22Rv1 (cell line): ENCODE measurements at regions not wholly inside any gene's neighbourhood (a gene's known extent, or its start where the extent isn't known, plus 50 kb on each side); places are given as distances from the start of the nearest gene placed in this dataset.

Experiments used
- H3K27ac ChIP-seq: fragments of 450-650 bp; 2 replicates; pipeline ENCODE4 v1.5.1; 2017
- CTCF ChIP-seq: fragments of 450-650 bp; IDR thresholded peaks from 2 replicates; pipeline ENCODE4 v1.5.1; 2017; ENCODE audit warnings: mild to moderate bottlenecking
- ZFX ChIP-seq: fragments of 450-650 bp; IDR thresholded peaks from 2 replicates; pipeline ENCODE4 v1.6.1; 2017; ENCODE audit warnings: antibody characterized with exemption, borderline replicate concordance

DNA sequence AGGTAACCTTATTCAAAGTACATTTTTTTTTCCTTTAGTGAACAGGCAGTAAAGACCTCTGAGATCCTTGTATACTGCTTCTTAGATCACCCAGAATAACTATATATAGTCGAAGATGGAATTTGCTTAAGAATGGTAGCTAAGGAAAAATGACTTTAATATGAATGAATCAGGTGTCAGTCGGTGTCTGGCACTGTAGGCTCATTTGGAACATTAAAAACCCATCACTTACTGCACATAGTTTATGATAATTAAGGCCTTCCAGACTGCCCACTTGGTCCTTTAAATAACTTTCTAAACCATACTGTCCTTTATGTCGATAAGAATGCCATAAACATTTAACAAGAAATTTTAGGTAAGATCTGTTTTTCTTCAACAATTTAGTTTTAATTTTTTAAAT, 981.8 kb downstream of the ROBO2 start:
- no peak for TF ChIP-seq ZFX
- TF ChIP-seq CTCF = no peak
- peak overlapping the region; percentile 78 for H3K27ac ChIP-seq

DNA sequence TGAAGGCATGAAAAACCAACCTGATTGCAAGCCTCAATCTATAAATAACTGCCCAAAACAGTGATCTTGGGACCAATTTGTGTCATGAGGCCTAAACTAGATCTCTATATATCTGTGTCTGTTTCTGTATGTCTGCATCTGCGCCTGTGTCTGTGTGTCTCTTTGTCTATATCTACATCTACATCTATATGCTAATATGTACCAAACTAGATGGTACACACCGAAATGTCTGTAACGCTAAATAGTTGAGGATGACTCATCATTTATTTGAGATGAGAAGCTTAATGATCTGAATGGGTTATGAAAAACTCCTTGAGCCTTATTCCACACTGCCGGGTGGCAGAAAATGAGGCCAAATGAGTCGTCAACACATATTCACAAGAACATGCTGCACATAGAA, 982.3 kb downstream of the ROBO2 start:
- H3K27ac ChIP-seq = peak overlapping the region; percentile 78
- no peak for TF ChIP-seq CTCF
- TF ChIP-seq ZFX = no peak

GRCh38 chr3:78023257-78023656, 983.4 kb downstream of the ROBO2 start:
- TF ChIP-seq ZFX (no peak), CTCF (no peak)
- H3K27ac ChIP-seq = peak overlapping the region; percentile 78

DNA sequence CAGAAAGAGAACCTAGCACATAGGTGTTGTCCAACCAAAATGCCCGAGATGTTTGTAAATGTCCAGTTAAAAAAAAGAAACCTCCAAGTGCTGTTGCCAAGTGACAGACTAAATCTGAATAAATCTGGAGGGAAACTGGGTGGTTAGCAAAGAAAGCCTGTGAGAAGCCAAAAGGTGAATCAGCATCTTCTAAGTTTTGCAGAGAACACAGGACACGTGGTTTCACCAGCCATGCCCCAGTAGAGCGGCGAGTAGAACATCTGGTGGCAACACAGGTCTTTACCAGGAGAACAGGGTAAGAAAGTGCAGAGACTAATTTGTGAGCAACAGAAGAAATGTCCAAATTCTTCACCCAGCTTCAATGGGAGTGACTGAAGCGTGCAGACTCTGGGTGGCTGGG, 986.0 kb downstream of the ROBO2 start:
- TF ChIP-seq ZFX (no peak), CTCF (no peak)
- no peak overlapping the region for H3K27ac ChIP-seq

- TF ChIP-seq ZFX = no peak
- TF ChIP-seq CTCF = no peak
- H3K27ac ChIP-seq = no peak overlapping the region
These were observed 986.5 kb downstream of the ROBO2 start for GRCh38 chr3:78026318-78026828.

DNA sequence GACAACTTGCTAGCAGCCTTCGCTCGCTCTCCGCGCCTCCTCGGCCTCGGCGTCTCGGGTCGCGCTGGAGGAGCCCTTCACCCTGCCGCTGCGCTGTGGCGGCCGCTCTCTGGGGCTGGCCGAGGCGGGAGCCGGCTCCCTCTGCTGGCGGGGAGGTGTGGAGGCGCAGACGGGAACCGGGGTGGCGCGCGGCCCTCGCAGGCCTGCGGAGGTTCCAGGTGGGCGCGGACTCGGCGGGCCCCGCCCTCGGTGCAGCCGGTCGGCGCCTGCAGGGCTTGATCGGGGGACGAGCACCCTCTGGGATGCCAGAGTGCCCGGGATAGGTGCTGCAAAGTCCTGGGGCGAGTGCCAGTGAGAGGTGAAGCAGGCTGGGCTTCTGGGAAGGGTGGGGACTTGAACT, 989.9 kb downstream of the ROBO2 start:
- TF ChIP-seq ZFX (no peak), CTCF (0 out of 2 replicates have a peak, but pooled peaks have one; percentile 5)
- H3K27ac ChIP-seq = no peak overlapping the region

DNA sequence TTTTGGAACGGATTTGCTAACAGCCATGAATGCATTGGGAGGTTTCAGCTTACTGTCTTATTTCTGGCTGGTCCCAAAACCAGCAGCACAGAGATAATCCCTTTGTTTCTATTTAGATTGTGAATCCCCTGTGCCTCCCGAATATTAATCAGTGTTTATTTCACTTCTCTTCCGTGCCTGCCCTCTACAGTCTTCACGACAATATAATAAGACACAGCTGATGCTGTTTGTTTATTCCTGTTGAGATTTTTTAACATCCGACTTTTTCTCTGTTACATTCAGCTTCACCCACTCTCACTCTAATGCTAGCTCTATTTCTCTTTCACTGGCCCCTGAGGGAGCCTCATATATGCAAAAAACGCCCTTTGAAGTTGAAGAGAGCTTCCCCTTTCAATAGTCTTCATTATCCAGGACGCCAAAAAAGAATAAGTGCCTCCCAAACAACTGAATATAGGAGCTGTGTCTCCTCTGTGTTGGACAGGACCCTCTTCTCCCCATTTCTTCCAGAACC, 995.3 kb downstream of the ROBO2 start:
- TF ChIP-seq ZFX (no peak), CTCF (no peak)
- H3K27ac ChIP-seq = no peak overlapping the region
